DMS114 treated with DMSO at 0.1 percent for 48 hours (cell line): ENCODE measurements at regions not wholly inside any gene's neighbourhood (a gene's known extent, or its start where the extent isn't known, plus 50 kb on each side); places are given as distances from the start of the nearest gene placed in this dataset.

Experiments
- DNase-seq: peaks from one replicate; lab custom pipeline; 2025; ENCODE audit not compliant: unreplicated experiment; lab: John Stamatoyannopoulos, UW

DNA sequence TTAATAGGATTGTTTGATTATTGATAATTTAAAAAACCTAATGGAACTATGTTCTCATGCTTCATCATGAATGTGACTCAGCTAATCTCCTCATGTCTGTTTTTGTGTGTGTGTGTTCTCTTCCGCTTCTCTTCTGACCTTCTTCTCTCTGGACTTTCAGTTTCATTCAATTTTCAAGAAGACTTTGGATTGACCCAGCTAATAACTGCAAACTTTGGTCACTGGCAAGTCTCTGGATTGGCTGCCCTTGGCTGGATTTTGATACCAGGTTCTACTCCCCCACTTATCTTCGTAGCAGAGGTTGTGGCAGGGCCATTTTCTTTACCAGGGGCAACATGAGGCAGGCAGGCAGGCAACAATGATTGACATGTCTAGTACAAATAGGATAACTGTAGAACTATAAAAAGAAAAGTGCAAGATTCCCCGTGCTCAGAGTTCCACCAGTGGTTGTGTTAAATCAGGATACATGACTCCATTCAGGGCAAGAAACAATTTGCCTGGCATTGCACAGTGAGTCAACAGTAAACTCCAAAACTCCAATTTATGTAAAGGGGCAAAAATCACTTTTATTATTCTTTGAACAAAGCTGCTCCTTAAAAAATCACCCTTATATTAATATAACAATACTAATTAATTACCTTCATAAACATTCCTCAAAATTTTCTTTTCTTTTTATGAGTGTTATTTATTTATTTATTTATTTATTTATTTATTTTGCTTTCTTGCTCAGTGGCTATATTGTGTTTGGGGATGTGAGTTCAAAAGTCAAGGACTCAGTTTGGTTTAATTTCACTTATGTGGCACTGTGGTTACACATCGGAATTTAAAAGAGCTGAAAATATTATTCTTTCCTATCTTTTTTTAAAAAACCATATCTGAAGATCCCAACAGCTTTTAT is 167.6 kb downstream of the RND3 start:
- DNase-seq: no peak

DNA sequence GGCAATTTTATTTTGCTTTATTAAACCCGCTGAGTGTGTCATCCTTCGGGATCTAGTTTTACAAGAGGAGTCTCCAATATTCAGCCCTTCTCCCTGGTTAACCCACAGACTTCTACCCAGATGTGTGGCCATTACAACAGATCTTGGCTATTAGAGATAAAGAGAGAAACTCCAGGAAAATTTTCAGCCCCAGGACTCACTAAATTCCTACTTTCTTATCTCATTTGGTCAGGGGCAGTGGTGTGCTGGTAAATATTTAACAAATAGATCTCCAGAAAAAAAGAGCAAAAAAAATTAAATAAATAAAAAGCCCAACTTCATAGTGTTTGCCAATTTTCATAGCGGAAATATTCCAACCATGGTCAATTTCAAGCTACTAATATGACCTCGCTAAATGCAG is 168.4 kb downstream of the RND3 start:
- no peak for DNase-seq

DNA sequence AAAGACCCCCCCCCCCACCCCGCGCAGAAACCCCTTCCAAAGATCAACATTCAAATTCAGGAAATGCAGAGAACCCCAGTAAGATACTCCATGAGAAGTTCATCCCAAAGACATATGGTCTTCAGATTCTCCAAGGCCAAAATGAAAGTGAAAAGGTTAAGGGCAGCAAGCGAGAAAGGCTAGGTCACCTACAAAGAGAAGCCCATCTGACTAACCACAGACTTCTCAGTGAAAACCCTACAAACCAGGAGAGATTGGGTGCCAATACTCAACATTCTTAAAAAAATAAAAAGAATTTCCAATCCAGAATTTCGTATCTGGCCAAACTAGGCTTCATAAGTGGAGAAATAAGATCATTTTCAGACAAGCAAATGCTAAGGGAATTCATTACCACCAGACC is 175.2 kb downstream of the RND3 start:
- DNase-seq: no peak

DNA sequence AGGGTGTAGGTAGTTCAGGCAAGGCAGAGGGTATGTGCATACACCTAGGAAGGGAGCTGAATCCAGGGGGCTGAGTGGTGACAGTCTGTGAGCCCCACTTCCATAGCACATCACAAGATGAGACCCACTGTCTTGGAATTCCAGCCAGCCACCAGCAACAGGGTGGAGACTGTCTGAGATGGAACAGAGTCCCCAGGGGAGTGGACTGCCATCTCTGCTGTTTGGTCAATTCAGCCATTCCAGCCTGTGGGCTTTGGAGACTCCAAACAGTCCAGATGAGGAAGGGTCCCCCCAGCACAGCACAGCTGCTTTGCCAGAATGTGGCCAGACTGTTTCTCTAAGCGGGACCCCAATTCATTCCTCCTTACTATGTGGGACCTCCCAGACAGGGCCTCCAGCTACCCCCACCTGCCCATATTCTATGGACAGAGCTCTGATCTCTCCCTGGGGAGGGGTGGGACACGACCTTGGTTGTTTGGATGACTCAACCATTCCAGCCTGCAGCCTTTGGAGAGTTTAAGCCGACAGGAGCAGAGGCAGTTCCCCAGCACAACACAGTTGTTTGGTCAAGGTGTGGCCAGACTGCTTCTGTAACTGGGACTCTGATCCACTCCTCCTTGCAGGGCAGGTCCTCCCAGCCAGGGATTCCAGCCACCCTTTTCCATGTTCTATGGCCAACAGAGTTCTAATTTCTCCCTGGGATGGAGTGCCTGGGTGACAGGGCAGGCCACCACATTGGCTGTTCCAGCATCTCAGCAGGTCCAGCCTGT is 178.0 kb downstream of the RND3 start:
- no peak for DNase-seq

DNA sequence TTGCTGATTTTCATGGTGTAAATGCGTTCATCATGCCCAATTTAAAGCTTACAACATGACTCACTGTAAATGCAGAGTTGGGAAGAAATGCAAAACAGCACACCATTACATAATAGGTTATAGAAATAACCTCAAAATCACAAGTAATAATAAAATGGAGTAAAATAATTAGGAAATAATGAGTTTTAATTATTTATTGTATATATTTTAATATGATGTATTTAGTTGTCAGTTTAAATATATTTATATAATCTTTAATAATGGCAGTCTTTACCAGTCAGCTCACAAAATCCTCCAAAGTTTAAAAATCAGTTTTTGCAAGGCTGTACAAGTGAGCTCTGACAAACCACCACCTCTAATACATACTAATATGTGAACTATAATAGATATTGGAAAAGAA is 180.2 kb downstream of the RND3 start:
- DNase-seq: no peak

DNA sequence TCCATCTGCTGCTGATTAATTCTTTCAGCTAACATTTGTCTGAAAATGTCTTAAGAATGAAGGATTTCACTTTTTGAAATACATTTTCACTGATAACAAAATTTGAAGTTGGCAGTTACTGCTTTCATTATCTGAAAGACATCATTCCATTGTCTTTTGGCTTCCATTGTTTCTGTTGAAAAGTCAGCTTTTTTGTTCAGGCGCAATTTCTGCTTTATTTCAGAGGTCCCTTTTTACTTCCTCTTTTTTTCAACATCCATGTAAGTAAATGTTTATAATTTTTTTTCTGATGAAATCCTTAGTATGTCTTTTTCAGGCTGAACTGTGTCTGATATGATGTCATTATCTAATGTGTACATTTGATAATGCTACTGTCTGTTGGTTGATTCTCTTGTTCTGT is 184.2 kb downstream of the RND3 start:
- DNase-seq: no peak

DNA sequence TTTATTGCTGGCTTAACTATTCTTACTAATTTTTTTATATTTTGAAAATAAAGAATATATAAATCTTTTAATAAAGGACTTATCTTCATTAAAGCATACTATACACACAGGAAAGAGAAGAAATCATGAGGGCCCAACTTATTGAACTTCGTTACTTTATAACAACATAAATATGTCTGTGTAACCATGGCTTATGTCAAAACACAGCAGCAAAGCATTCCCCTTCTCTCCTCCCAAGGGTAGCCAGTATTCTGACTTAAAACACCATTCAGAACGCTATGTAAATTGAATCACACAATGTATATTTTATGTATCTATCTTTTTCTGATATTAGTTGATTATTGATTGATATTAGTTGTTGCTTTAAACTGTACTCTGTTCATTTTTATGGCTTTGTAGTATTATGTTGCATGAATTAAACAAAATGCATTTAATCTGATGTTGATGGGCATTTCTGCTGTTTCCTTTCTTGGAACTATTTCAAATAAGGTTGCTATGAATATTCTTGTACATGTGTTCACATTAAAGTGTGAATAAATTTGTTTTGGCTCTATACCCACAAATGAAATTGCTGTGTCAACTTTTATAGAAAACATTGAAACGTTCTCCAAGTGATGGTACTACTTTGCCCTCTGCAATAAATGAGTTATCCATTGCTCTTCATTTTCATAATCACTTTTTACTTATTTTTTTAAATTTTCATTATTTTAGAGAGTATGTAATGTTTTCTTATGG is 188.7 kb downstream of the RND3 start:
- DNase-seq: no peak

DNA sequence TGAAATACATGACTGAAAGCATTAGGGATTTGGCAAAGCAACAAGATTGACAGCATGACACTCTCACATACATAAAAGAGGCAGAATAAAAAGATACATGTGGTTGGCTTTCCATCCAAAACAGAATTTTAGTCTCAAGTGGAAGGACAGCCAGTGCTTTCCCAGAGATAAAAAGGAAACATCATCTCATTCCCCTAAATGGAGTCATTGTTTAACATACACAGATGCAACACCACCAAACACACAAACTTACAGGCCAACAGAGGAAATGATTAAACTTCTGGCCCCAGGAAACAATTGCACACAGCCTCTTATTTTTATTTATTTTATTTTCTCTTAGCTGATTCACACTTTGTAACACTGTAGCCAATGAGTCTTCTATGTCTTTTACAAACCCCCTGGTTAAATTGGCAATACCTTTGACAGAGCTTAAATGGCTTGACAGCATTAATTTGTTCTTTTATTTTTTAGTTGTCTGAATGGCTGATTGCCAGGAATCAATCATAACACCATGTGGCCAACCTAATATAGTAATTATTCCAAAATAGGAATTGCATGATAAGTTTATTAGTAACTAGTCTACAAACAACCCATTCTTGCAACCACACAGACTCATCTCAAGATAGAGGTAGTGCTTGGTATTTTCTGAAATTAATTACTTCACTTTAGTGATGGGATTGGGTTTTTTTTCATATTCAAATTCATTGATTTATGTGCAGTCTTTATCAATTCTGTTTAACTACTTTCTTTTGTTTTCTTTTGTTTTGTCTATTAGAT is 190.5 kb downstream of the RND3 start:
- no peak for DNase-seq

DNA sequence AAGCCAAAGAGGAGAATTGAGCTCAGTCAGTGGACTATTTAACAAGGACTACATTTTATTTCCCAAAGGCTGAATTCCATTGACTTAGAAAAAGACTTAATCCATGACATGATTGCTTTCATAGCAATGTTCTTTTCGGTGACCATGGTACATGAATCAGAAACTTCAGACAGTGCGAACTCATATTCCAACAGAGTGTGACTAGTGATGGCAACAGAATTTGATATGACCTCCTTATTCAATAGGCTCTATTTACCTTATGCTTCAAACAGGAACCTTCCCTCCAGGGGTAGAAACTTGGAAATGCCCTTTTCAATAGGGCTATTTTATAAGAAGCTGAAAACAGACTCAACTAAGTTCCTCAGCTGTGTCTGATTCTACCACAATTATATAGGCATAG is 191.9 kb downstream of the RND3 start:
- no peak for DNase-seq

DNA sequence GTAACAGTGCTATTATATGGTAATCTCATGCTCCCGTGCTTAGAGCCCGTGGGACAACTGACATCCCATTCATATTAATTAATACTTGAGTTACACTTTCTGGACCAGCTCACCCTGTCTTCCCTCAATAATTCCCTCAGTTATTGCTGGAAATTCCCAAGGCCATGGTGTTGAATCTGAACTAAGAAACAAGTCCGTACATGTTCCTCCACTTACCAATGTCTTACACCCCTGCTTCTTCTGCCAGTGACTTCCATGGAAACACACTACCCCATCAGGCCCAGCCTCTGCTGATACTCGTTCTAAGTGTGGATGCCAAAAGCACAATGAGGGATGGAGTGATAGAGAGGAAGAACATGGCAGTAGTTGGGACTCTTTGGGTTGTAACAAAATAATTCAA is 193.7 kb downstream of the RND3 start:
- DNase-seq: no peak

DNA sequence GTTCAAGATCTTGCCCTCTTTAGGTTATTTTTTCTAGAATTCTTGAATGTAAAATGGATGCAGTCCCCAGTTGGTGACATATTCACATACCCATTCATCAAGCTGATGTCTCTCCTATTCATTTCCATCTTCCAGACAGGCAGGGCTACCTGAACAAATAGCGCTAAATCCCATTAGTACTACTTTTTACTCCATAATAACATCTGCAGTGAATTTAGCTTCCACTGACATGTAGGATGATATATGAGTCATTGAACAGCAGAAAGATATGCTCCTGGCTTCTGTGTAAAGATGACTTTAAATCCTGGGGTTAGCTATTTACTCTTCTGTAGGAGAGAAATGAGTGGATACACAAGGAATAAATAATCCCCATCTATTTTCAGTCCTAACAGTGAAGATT is 194.7 kb downstream of the RND3 start:
- no peak for DNase-seq

DNA sequence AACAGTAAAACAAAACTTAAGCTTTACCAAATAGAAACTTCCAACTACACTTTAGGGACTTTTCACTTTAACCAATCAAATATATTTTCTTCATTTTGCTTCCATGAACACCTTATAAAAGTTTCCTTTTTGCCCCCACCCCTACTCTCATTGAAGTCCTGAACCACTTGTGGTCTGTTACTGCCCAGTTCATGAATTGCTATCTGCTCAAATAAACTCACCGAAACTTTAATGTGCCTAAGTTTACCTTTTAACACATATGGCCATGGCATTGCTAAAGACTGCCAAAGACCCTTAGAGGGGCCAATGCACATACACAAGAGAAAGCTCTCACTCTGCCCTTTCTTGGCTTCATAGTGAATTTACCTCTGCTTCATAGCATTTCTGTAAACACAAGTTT is 195.3 kb downstream of the RND3 start:
- DNase-seq: no peak

DNA sequence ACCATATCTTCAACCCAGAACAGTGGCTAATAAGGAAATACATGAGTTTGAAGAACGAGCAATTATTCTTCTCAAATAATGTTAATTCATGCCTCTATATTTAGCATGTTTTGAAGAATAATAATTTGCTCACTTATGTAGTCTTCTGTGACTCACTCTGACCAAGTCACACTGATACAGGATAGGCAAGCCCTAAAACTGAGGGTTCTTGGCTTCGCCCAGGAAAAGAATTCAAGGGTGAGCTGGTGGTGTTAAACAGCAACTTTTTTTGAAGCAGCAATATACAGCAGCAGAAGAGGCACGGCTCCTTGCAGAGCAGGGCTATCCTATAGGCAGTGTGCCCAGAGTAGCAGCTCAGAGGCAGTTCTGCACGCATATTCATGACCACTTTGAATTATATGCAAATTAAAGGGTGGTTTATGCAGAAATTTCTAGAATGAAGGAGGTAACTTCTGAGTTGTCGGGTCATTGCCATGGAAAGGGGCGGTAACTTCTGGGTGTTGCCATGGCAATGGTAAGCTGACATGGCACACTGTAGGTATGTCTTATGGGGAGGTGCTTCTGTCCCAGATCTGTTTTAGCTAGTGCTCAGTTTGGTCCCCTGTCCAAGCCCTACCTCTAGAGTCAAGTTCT is 200.6 kb downstream of the RND3 start:
- DNase-seq: no peak

DNA sequence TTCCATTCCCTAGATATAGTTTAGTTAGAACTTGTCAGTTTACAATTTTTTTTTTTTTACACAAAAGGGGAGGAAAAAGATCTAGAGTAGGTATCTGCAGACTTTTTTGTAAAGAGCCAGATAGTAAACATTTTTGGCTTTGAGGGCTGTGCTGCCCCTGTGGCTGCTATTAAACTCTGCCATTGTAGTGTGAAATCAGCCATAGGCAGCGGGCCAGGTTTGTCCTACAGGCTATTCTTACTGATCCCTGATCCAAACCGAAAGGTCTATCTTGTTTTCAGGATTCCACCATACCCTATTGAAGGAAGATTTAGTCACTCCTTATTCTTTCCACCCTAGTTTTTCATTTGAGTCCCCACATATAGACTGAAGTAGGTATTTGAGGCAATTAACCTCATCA is 203.4 kb downstream of the RND3 start:
- no peak for DNase-seq

DNA sequence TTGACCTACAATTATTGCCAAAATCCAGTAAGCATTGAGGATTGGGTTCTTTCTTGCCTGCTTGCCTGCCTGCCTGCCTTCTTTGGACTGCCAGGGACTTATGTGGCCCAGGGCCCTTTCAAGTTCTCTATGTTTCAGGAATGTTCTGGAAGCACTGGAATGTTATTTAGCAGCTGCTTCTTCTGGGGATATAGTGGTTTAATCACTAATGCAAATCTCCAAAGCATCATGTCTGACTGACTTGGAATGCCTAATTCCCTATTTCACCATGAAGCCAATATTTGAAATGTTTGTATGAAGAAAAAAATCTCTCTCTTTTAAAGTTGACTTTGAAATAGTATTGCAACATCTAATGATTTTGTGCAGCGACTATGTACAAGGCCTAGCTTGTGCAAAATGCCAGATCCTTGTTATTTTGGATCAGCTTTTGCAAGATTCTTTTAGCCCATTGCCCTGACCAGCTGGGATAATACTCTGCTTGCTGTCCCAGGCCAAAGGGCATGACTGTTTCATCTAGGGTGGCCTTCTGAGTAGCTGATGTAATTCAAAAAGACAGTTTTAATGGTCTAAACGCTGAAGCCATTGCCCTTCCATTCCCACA is 204.6 kb downstream of the RND3 start:
- no peak for DNase-seq

DNA sequence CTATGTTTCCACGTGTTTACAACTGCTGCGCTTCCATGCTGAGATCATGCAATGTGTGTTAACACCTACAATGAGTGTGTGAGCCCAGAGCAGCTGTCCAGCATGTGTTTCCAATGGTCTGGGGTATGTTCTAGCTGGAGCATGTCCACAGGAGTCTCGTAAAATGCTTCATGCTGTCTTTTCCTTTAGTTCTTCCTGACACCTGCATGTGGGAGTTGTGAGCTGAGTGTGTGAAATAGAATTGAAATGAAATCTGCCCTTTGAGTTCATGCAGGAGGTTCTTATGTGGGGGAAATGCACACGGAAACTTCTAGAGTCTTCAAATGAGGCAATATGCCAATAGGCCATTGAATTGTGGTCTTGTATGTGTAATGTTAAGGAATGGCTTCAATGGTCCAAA is 205.1 kb downstream of the RND3 start:
- no peak for DNase-seq

DNA sequence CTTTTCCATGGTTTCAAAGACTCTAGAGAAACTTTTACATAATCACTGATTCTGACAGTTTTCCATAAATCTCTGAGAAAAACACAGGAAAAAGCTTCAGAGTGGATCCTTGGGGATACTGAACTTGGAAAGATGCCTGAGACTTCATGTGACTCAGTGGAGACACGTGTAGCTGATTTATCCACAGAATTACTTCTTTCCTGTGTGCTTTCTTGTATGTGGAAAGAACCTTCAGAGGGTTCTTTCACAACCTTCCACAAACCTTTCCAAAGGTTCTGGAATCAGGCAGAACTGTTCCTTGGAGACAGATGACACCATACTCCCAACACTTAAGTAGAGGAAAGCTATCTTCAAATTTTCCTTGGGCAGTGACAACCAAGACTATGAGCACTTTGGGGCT is 207.2 kb downstream of the RND3 start:
- DNase-seq: no peak

DNA sequence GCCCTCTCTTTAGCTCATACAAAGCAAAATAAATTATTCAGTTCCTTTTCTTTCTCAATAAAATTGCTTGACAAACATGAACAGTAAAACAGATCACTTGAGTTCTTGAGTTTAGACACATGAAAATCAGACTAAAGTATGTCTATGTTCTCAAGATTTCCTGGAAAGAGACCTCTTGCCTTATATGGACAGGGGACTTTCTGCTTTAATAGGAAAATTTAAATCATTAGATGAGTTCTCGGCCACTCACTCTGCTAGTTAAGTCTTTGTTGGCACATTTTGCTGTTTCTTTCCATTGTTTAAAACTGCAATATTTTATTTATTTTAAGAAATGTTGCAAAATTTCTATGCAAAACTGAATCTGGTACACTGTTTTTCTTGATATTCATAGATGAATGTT is 207.8 kb downstream of the RND3 start:
- no peak for DNase-seq

DNA sequence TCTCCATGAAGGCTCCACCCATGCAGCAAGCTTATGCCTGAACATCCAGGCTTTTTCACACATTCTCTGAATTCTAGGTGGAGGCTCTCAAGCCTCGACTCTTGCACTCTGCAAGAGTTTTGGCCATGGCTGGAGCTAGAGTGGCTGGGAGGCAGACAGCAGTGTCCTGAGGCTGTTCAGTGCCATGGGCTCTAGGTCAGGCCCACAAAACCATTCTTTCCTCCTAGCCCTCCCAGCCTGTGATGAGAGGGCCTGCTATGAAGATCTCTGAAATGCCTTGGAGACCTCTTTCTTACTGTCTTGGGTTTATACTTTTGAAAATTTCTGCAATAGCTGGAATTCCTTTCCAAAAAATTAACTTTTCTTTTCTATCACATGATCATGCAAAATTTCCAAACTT is 210.7 kb downstream of the RND3 start:
- DNase-seq: no peak

DNA sequence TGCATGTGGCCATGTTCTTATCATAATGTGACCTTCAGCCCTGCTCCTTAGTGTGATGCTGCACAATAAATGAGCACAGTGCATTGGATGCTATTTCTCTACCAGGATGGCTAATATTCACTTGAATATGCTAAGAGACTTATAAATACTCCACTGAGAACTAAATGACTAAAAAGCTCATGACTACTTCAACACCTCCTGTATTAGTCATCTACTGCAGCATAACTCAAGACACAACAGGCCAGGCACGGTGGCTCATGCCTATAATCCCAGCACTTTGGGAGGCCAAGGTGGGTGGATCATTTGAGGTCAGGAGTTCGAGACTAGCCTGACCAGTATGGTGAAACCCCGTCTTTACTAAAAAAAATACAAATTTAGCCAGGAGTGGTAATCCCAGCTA is 213.4 kb downstream of the RND3 start:
- DNase-seq: no peak
